Prostate gland (tissue), 2 donors: ENCODE measurements at regions not wholly inside any gene's neighbourhood (a gene's known extent, or its start where the extent isn't known, plus 50 kb on each side); places are given as distances from the start of the nearest gene placed in this dataset.

Source experiments
- POLR2A ChIP-seq: fragments of 450-650 bp; IDR thresholded peaks from one replicate; pipeline ENCODE4 v1.6.1; 2016; ENCODE audit warnings: antibody characterized with exemption, mild to moderate bottlenecking
- TF ChIP-seq, protein P1 (sequence below), 4 experiments: fragments of 200-600 bp in 2 of 4; fragments of 450-650 bp in 2 of 4; sonication (generic) in 2 of 4; IDR thresholded peaks; 1 replicate in 3 of 4; 2 replicates in 1 of 4; pipeline ENCODE4 v1.5.1; 2016 to 2019; ENCODE audit warnings: antibody characterized with exemption in 4 of 4, mild to moderate bottlenecking in 2 of 4, moderate library complexity in 2 of 4

DNA sequence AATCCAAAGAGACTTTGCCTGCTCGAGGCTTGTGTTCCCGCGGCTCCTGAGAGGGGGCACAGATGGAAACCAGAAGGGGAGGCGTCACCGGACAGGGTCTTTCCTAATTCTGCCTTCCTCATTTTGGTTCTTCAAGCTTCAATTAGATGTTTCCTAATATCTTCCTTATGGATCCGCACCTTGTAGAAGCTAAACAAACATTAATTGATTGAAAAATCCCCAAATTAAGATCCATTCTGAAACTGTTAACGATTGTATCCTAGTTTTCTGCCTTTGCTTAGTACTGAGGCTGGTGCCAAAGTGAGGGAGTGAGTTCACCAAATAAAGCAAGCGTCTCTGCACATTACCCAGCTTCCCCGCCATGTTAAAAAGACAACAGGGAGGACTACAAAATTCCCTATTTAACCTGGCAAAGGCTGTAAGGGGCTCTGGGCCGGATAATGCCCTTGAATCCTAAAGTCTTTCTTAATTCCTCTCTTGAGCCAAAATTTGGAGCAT is 123.2 kb downstream of the GPX5 start:
- TF ChIP-seq, protein P1, sequence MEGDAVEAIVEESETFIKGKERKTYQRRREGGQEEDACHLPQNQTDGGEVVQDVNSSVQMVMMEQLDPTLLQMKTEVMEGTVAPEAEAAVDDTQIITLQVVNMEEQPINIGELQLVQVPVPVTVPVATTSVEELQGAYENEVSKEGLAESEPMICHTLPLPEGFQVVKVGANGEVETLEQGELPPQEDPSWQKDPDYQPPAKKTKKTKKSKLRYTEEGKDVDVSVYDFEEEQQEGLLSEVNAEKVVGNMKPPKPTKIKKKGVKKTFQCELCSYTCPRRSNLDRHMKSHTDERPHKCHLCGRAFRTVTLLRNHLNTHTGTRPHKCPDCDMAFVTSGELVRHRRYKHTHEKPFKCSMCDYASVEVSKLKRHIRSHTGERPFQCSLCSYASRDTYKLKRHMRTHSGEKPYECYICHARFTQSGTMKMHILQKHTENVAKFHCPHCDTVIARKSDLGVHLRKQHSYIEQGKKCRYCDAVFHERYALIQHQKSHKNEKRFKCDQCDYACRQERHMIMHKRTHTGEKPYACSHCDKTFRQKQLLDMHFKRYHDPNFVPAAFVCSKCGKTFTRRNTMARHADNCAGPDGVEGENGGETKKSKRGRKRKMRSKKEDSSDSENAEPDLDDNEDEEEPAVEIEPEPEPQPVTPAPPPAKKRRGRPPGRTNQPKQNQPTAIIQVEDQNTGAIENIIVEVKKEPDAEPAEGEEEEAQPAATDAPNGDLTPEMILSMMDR (IDR thresholded peaks at IDR 0.05) = no peak
- no peak for TF ChIP-seq POLR2A
